ENCODE measurements at regions not wholly inside any gene's neighbourhood (a gene's known extent, or its start where the extent isn't known, plus 50 kb on each side); places are given as distances from the start of the nearest gene placed in this dataset.

DNA sequence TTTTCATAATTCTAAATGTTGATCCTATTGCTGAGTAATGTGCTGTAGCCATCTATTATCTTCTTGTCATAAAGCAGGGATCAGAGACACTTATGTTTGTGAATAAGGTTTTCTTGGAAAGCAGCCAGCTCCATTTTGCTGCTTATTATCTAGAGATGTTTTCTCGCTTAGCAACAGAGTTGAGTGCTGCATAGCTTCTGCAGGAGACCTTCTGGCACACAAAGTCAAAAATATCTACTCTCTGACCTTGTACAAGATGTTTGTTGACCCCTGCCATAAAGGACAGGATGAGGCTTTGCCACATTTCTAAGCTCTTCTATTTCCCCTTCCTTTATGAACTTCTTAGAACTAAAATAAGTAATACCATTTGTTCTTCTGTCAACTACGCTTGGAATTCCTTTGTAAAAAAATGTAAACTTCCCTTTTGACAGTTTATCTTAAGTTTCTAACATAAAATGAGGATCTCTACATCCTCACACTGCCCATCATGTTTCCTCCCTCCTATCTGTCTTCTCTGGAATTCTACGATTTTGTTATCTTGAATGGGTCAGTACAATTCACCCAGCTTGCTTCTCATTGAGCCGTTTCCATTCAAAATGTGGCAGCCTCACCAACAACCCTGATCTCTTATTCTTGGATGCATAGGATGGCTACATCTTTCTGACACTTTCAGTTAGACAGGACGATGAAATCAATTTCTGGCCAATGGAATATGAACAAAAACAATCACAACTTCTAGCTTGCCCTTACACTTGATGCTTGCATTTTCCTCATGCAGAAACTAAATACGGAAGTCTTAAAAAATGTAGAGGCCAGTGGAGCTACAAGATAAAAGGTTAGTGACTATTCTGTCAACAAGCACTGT, 1377.0 kb downstream of the SUCLG1 start:
- peak; percentile 39 for DNase-seq (ENCODE audit: low read depth)
- no peak overlapping the region for H3K4me3 ChIP-seq (ENCODE audit: low read depth, low read length)

- no peak overlapping the region for H3K4me3 ChIP-seq (ENCODE audit: low read depth, low read length)
- no peak for DNase-seq (ENCODE audit: low read depth)
Measured at GRCh38 chr2:83079007-83079406, 1380.1 kb downstream of the SUCLG1 start.

- no peak for DNase-seq (ENCODE audit: low read depth)
- H3K4me3 ChIP-seq (ENCODE audit: low read depth, low read length): no peak overlapping the region
Measured at GRCh38 chr2:83072767-83073166, 1386.3 kb downstream of the SUCLG1 start.

- no peak overlapping the region for H3K4me3 ChIP-seq (ENCODE audit: low read depth, low read length)
- no peak for DNase-seq (ENCODE audit: low read depth)
Measured at GRCh38 chr2:83071914-83072313, 1387.2 kb downstream of the SUCLG1 start.

- H3K4me3 ChIP-seq (ENCODE audit: low read depth, low read length): no peak overlapping the region
- DNase-seq (ENCODE audit: low read depth): no peak
Measured at GRCh38 chr2:83071352-83071751, 1387.7 kb downstream of the SUCLG1 start.

- no peak overlapping the region for H3K4me3 ChIP-seq (ENCODE audit: low read depth, low read length)
- DNase-seq (ENCODE audit: low read depth): peak; percentile 43
Measured at GRCh38 chr2:83069724-83070123, 1389.4 kb downstream of the SUCLG1 start.

- no peak overlapping the region for H3K4me3 ChIP-seq (ENCODE audit: low read depth, low read length)
- DNase-seq (ENCODE audit: low read depth): no peak
Measured at GRCh38 chr2:83068714-83069113, 1390.4 kb downstream of the SUCLG1 start.

DNA sequence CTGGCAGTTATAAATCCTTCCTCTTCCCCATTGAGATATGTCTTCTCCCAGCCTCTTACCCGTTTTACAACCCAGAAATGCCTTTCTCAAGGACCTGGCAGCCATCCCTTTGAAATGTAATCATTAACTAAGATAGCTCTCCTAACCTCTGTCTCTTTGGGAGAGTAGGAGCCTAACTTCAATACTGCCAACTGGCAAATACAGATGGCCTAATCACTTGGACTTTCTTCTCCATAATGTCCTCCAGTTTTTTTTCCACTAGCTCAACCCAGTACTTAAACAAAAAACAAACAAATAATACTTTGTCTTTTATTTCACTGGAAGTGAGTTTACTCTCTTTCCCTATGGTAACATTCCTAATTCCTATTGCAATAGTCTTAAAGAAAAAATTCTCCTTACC, 1391.1 kb downstream of the SUCLG1 start:
- no peak for DNase-seq (ENCODE audit: low read depth)
- no peak overlapping the region for H3K4me3 ChIP-seq (ENCODE audit: low read depth, low read length)

DNA sequence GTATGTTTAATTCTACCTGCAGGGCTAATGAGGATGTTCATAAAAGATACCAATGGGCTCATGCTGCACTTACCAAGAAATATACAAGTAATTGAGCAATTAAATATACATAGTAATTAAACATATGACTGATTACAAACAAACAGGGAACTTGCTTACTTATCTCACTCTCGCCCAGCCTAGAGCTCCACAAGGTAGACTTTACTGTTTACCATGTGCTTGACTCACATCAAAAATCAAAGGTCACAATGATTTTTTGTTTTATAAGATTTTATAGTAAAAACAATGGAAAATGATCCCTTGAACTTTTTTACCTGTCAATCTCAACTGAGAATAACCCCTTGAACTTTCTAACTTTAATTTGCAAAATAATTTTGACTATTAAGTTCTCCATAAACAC, 1395.1 kb downstream of the SUCLG1 start:
- no peak for DNase-seq (ENCODE audit: low read depth)
- no peak overlapping the region for H3K4me3 ChIP-seq (ENCODE audit: low read depth, low read length)

DNA sequence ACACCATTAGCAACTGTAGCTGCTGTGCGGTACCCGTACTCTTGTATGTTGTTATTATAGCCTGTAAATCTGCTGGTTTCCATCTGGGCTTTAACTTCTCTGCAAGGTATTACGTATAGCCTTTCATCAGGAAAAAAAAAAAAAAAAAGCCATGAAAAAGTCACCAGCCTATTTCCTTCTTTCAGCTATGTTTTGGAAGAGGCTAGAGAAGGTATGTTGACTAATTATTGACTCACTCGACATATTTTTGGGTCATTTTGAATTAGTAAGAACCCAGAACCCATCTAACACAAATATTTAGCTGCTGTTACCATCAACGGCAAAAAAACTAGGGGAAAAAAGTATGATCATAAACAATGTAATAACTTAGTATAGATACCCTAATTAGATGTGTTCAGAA, 1395.6 kb downstream of the SUCLG1 start:
- no peak for DNase-seq (ENCODE audit: low read depth)
- H3K4me3 ChIP-seq (ENCODE audit: low read depth, low read length): no peak overlapping the region

DNA sequence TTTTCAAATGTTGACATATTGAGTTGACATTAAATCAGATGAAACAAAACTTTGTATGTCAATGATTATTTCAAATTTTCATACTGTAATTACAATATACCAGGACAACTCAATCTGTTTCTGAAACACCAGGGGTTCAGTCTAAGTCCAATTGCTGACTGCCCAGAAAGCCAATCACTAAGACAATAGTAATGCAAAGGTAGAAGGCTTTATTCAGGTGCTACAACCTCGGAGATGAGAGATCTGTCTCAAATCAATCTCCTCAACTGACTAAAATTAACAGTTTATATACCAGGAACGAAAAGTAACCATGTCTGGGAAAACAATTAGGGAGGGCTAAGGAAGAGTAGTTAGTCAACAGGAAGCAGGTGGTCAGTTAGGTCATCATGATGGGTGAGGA, 1400.4 kb downstream of the SUCLG1 start:
- H3K4me3 ChIP-seq (ENCODE audit: low read depth, low read length): no peak overlapping the region
- DNase-seq (ENCODE audit: low read depth): no peak

- DNase-seq (ENCODE audit: low read depth): peak; percentile 77
- no peak overlapping the region for H3K4me3 ChIP-seq (ENCODE audit: low read depth, low read length)
Measured at GRCh38 chr2:83055376-83056010, 1403.6 kb downstream of the SUCLG1 start.

DNA sequence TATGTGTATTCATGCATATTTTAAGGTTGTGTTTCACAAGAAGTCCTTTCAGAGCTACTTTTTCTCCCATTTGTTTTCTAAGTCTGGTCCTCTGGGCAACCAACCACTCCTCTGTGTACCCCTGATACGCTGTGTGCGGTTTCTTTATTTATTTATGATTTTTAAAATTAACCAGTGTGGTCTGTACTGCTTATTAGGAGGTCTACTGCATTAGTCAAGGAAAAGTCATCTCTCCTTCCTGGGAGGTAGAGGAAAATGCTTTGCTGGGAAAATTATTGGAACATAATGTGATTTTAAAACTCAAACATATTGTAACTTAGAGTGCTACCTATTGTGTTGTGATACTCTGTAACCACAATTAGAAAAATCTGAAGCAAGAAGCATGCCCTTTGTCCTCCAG, 1404.3 kb downstream of the SUCLG1 start:
- H3K4me3 ChIP-seq (ENCODE audit: low read depth, low read length): no peak overlapping the region
- DNase-seq (ENCODE audit: low read depth): peak; percentile 19

- no peak overlapping the region for H3K4me3 ChIP-seq (ENCODE audit: low read depth, low read length)
- DNase-seq (ENCODE audit: low read depth): no peak
Measured at GRCh38 chr2:83051538-83052170, 1407.4 kb downstream of the SUCLG1 start.

DNA sequence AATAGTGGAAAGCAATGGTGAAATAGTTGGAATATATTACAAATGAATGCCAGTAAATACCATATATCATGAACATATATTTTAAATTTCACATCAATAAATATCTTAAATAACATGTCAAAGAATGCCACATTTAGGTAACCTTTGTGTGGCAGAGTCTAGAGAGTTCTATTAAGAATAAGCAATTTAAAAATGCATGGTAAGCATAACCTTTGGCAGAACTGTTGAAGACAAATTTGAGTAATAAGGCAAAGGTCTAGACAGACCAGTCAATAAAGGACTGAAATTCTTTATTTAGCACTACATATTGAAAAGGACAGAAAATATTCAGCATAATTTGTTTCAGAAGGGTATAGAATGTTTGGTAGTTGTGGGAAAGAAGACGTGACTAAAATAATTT, 1417.0 kb downstream of the SUCLG1 start:
- H3K4me3 ChIP-seq (ENCODE audit: low read depth, low read length): no peak overlapping the region
- DNase-seq (ENCODE audit: low read depth): no peak

GRCh38 chr2:83022631-83023210, 1436.4 kb downstream of the SUCLG1 start:
- no peak overlapping the region for H3K4me3 ChIP-seq (ENCODE audit: low read depth, low read length)
- no peak for DNase-seq (ENCODE audit: low read depth)

DNA sequence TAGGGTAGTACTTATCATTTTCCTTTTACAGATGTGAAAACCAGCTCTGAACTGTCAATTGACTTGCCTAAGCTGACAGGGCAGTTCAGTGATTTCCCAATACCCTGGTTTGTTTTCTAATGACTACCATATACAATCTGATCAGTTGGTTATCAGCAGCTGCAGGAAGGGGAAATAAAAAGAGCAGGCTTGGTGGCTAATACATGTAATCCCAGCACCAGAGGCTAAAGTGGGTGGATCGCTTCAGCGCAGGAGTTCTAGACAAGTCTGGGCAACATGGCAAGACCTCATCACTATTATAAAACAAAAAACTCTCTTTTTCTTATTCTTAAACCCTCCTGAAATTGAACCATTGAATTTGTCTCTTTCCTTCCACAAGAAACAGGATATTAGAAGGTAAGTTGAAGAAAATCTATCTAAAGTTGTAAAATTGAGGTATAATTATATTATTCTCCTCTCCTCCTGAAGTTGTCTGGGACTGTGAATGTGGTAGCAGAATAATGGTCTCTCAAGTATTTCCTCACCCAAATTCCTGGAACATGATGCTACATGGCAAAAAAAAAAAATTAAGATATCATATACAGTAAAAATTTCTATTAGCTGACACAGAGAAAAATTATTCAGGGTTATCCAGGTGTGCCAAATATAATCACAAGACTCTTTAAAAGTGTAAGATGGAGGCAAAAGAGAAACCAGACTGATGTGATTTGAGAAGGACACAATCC, 1441.6 kb downstream of the SUCLG1 start:
- H3K4me3 ChIP-seq (ENCODE audit: low read depth, low read length): no peak overlapping the region
- no peak for DNase-seq (ENCODE audit: low read depth)

DNA sequence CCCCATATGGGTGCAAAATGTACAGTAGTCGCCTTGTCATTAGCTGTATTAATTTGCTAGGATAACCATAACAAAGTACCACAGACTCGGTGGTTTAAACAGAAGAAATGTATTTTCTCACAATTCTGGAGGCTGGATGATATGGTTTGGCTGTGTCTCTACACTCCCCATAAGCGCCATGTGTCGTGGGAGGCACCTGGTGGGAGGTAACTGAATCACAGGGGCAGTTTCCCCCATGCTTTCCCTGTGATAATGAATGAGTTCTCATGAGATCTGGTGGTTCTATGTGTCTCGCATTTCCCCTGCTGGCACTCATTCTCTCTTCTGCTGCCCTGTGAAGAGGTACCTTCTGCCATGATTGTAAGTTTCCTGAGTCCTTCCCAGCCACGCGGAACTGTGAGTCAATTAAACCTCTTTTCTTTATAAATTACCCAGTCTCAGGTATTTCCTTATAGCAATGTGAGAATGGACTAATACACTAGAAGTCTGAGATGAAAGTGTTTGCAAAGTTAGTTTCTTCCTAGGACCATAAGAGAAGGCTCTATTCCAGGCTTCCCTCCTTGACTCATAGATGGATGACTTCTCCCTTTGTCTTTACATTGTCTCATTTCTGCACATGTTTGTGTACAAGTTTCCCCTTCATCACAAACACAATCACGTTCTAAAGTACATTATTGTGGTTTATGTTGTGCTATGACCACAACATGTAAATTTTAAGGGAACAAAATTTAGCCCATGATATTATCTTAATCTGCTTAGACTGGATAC, 1442.6 kb downstream of the SUCLG1 start:
- no peak for DNase-seq (ENCODE audit: low read depth)
- H3K4me3 ChIP-seq (ENCODE audit: low read depth, low read length): no peak overlapping the region

GRCh38 chr2:83015900-83016299, 1443.2 kb downstream of the SUCLG1 start:
- no peak for DNase-seq (ENCODE audit: low read depth)
- no peak overlapping the region for H3K4me3 ChIP-seq (ENCODE audit: low read depth, low read length)

Data from skeletal muscle cell (primary cell).